GM06990 (cell line): ENCODE measurements at regions not wholly inside any gene's neighbourhood (a gene's known extent, or its start where the extent isn't known, plus 50 kb on each side); places are given as distances from the start of the nearest gene placed in this dataset.
"Not testable (repeated sequence)": the region's sequence is repeated elsewhere in the genome, so short reads cannot be mapped to it uniquely, and the experiment has no call there.

Experiments used
- DNase-seq: peaks from one replicate; pipeline ENCODE4 v3.0.0-alpha.2; 2011; ENCODE audit not compliant: insufficient read length; ENCODE audit errors: extremely low read depth
- H3K27me3 ChIP-seq: replicated peaks from 2 replicates; pipeline ENCODE4 v1.6.0; 2011; ENCODE audit warnings: low read length; ENCODE audit not compliant: control insufficient read depth, insufficient read depth
- H3K36me3 ChIP-seq: 2 replicates; pipeline ENCODE4 v1.5.1; 2011; ENCODE audit warnings: low read length; ENCODE audit not compliant: control insufficient read depth, insufficient read depth
- H3K4me3 ChIP-seq: replicated peaks from 2 replicates; pipeline ENCODE4 v1.5.1; 2011; ENCODE audit warnings: low read depth, mild to moderate bottlenecking, control low read depth, low read length
- TF ChIP-seq, protein P1 (sequence below): IDR thresholded peaks from 2 replicates; pipeline ENCODE4 v1.5.1; 2011; ENCODE audit warnings: low read length, control low read depth, mild to moderate bottlenecking, inconsistent platforms; ENCODE audit not compliant: insufficient read depth, poor library complexity, severe bottlenecking

- TF ChIP-seq, protein P1, sequence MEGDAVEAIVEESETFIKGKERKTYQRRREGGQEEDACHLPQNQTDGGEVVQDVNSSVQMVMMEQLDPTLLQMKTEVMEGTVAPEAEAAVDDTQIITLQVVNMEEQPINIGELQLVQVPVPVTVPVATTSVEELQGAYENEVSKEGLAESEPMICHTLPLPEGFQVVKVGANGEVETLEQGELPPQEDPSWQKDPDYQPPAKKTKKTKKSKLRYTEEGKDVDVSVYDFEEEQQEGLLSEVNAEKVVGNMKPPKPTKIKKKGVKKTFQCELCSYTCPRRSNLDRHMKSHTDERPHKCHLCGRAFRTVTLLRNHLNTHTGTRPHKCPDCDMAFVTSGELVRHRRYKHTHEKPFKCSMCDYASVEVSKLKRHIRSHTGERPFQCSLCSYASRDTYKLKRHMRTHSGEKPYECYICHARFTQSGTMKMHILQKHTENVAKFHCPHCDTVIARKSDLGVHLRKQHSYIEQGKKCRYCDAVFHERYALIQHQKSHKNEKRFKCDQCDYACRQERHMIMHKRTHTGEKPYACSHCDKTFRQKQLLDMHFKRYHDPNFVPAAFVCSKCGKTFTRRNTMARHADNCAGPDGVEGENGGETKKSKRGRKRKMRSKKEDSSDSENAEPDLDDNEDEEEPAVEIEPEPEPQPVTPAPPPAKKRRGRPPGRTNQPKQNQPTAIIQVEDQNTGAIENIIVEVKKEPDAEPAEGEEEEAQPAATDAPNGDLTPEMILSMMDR, result no peak
- DNase-seq, result no peak
- no peak overlapping the region for H3K4me3 ChIP-seq
- no peaks in the 10 kb centered on the region for H3K36me3 ChIP-seq
- H3K27me3 ChIP-seq, result no peaks in the 10 kb centered on the region
These were observed 93.8 kb upstream of the CNTNAP2 start for GRCh38 chr7:146022776-146023175.

DNA sequence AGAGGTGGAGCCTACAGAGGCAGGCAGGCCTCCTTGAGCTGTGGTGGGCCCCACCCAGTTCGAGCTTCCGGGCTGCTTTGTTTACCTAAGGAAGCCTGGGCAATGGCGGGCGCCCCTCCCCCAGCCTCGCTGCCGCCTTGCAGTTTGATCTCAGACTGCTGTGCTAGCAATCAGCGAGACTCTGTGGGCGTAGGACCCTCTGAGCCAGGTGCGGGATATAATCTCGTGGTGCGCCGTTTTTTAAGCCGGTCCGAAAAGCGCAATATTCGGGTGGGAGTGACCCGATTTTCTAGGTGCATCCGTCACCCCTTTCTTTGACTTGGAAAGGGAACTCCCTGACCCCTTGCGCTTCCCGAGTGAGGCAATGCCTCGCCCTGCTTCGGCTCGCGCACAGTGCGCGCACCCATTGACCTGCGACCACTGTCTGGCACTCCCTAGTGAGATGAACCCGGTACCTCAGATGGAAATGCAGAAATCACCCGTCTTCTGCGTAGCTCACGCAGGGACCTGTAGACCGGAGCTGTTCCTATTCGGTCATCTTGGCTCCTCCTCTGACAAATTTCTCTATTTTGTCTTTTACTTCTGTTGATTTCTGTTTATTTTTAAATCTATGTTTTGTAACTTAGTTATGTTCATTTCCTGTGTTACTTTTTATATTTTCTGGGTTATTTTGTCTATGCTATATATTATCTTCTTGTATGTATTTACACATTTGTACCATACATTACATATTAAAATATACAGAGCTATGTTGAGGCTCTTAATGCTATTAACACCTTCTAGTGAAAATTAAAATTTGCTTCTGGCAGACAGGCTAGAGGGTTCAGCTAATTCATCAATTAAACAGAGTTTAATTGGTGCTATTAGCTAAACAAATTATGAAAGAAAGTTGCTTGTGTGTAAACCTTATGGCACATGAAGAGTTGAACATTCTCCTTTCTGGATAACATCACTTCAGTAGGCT lies 97.3 kb upstream of the CNTNAP2 start:
- not testable (repeated sequence) for H3K27me3 ChIP-seq, H3K4me3 ChIP-seq, DNase-seq, H3K36me3 ChIP-seq

DNA sequence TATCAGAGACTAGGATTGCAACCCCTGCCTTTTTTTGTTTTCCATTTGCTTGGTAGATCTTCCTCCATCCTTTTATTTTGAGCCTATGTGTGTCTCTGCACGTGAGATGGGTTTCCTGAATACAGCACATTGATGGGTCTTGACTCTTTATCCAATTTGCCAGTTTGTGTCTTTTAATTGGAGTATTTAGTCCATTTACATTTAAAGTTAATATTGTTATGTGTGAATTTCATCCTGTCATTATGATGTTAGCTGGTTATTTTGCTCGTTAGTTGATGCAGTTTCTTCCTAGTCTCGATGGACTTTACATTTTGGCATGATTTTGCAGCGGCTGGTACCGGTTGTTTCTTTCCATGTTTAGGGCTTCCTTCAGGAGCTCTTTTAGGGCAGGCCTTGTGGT lies 99.2 kb upstream of the CNTNAP2 start:
- DNase-seq, H3K36me3 ChIP-seq, H3K27me3 ChIP-seq, H3K4me3 ChIP-seq: not testable (repeated sequence)

- H3K27me3 ChIP-seq, H3K36me3 ChIP-seq, H3K4me3 ChIP-seq, DNase-seq: not testable (repeated sequence)
These were observed 102.4 kb upstream of the CNTNAP2 start for GRCh38 chr7:146014154-146014553.

- TF ChIP-seq, protein P1, result no peak
- Histone ChIP-seq H3K27me3 (no peaks in the 10 kb centered on the region), H3K4me3 (no peak overlapping the region), H3K36me3 (no peaks in the 10 kb centered on the region)
- no peak for DNase-seq
These were observed 108.3 kb upstream of the CNTNAP2 start for GRCh38 chr7:146008293-146008692.

DNA sequence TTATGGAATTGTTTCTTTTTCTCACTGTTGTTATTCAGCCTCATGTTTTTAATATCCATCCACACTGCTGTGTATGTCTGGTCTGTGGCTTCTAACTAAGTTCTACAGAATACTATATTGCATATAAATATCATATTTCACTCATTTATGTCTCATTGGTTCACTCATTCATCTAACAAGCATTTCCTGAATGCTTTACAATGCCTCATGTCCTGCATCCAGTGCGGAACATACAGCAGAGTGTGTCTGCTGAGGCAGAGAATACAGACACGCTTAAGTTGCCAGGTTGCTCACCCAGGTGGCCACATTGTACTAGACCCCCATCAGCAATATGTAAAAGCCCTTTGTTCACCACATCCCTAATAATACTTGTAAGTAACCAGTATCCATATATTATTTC lies 111.8 kb upstream of the CNTNAP2 start:
- no peaks in the 10 kb centered on the region for H3K36me3 ChIP-seq
- no peak for DNase-seq
- H3K4me3 ChIP-seq, result no peak overlapping the region
- TF ChIP-seq, protein P1, result no peak
- no peaks in the 10 kb centered on the region for H3K27me3 ChIP-seq

- TF ChIP-seq, protein P1, result no peak
- DNase-seq, result no peak
- no peaks in the 10 kb centered on the region for H3K27me3 ChIP-seq
- H3K4me3 ChIP-seq, result no peak overlapping the region
- H3K36me3 ChIP-seq, result no peaks in the 10 kb centered on the region
These were observed 114.0 kb upstream of the CNTNAP2 start for GRCh38 chr7:146002431-146003078.
